GM12878 (cell line): ENCODE measurements at regions not wholly inside any gene's neighbourhood (a gene's known extent, or its start where the extent isn't known, plus 50 kb on each side); places are given as distances from the start of the nearest gene placed in this dataset.

Source experiments
- ATAC-seq: fragments of 200-7000 bp; cut with Tn5 transposase; 3 replicates; pipeline ENCODE4 v1.9.1; 2020; ENCODE audit warnings: mild to moderate bottlenecking, moderate library complexity
- BruUV-seq: library from RNA; stranded (reverse); fragments of 400-500 nt; replicated peaks from 2 replicates; lab custom pipeline; 2021; lab: Mats Ljungman, UMichigan
- CTCF ChIA-PET: fragments of 300-600 bp; sonication (Branson Sonifier 250); formaldehyde crosslinking; extraction: SDS; loops from one replicate; lab custom pipeline; 2021; ENCODE audit warnings: inconsistent platforms; lab: Yijun Ruan, JAX
- POLR2A ChIA-PET: fragments of 350-600 bp; formaldehyde crosslinking; extraction: SDS; loops from one replicate; lab custom pipeline; 2021; ENCODE audit warnings: inconsistent platforms; lab: Charles Lee
- RAD21 ChIA-PET: fragments of 300-600 bp; sonication (Branson Sonifier 250); formaldehyde crosslinking; loops from one replicate; lab custom pipeline; 2023; ENCODE audit warnings: antibody characterized with exemption; ENCODE audit not compliant: unreplicated experiment; lab: Charles Lee
- SMC1A ChIA-PET: fragments of 300-600 bp; sonication (Branson Sonifier 250); formaldehyde crosslinking; loops from one replicate; lab custom pipeline; 2023; ENCODE audit not compliant: unreplicated experiment, uncharacterized antibody; lab: Charles Lee
- DNase-seq: peaks from one replicate; pipeline ENCODE4 v3.0.0-alpha.2; 2011; ENCODE audit warnings: low read depth, low spot score
- FAIRE-seq: peaks from 3 replicates; lab custom pipeline; 2011; peaks lifted over from hg19 to GRCh38; lab: Jason Lieb, UNC
- H2AFZ ChIP-seq: 2 replicates; pipeline ENCODE4 v1.6.0; 2011; ENCODE audit warnings: low read depth, low read length, control low read depth; ENCODE audit not compliant: control insufficient read depth
- H3K27ac ChIP-seq: 2 replicates; pipeline ENCODE4 v1.5.1; 2011; ENCODE audit warnings: control low read depth; ENCODE audit not compliant: control insufficient read depth, insufficient read depth
- H3K27me3 ChIP-seq, 2 experiments: replicated peaks in 1 of 2; 2 replicates each; pipeline versions ENCODE4 v1.6.0 to v1.6.1; 2011; ENCODE audit warnings: low read length in 1 of 2; ENCODE audit not compliant: control insufficient read depth in 2 of 2, insufficient read depth in 2 of 2
- H3K36me3 ChIP-seq, 2 experiments: 2 replicates each; pipeline ENCODE4 v1.5.1; 2011; ENCODE audit warnings: low read length in 1 of 2; ENCODE audit not compliant: control insufficient read depth in 2 of 2, insufficient read depth in 2 of 2
- H3K4me1 ChIP-seq: 2 replicates; pipeline ENCODE4 v1.6.1; 2011; ENCODE audit warnings: mild to moderate bottlenecking, low read length, moderate library complexity, mixed read lengths; ENCODE audit not compliant: control insufficient read depth, insufficient read depth
- H3K4me2 ChIP-seq: 2 replicates; pipeline ENCODE4 v1.6.0; 2011; ENCODE audit warnings: control low read depth; ENCODE audit not compliant: control insufficient read depth, insufficient read depth
- H3K4me3 ChIP-seq: fragments of 200-600 bp; sonication (generic); 2 replicates; pipeline ENCODE4 v1.5.1; 2016
- H3K79me2 ChIP-seq: 2 replicates; pipeline ENCODE4 v1.6.0; 2011; ENCODE audit warnings: low read length; ENCODE audit not compliant: control insufficient read depth, insufficient read depth
- H3K9ac ChIP-seq: 2 replicates; pipeline ENCODE4 v1.8.0; 2011; ENCODE audit warnings: low read length, control low read depth, mixed read lengths; ENCODE audit not compliant: control insufficient read depth, insufficient read depth
- H3K9me3 ChIP-seq: replicated peaks from 3 replicates; pipeline ENCODE4 v1.5.1; 2011; ENCODE audit warnings: mild to moderate bottlenecking, low read length; ENCODE audit not compliant: control insufficient read depth, insufficient read depth
- H4K20me1 ChIP-seq: 2 replicates; pipeline ENCODE4 v1.6.0; 2011; ENCODE audit not compliant: control insufficient read depth, insufficient read depth
- CBX3 ChIP-seq: fragments of 200-600 bp; sonication (generic); IDR thresholded peaks from 2 replicates; pipeline ENCODE4 v1.6.1; 2016; ENCODE audit warnings: low read depth, borderline replicate concordance
- ESRRA ChIP-seq: IDR thresholded peaks from 2 replicates; pipeline ENCODE4 v1.6.1; 2012; ENCODE audit warnings: mild to moderate bottlenecking, low read length, improper control_type of control experiment
- HDAC2 ChIP-seq: fragments of 200-600 bp; sonication (generic); IDR thresholded peaks from 2 replicates; pipeline ENCODE4 v1.6.1; 2017
- IRF4 ChIP-seq: IDR thresholded peaks from 2 replicates; pipeline ENCODE4 v1.6.1; 2011; ENCODE audit warnings: low read depth, low read length
- KDM1A ChIP-seq: fragments of 200-600 bp; sonication (generic); IDR thresholded peaks from 2 replicates; pipeline ENCODE4 v1.6.1; 2016; ENCODE audit warnings: borderline replicate concordance
- MTA3 ChIP-seq: IDR thresholded peaks from 2 replicates; pipeline ENCODE4 v1.6.1; 2012; ENCODE audit warnings: low read length, inconsistent platforms, borderline replicate concordance
- MYB ChIP-seq: fragments of 150-350 bp; IDR thresholded peaks from 2 replicates; pipeline ENCODE4 v1.6.1; 2014; ENCODE audit warnings: mild to moderate bottlenecking, low read depth, low read length, borderline replicate concordance
- NFYA ChIP-seq: IDR thresholded peaks from 2 replicates; pipeline ENCODE4 v1.6.1; 2011; ENCODE audit warnings: low read depth, mild to moderate bottlenecking, low read length, improper control_type of control experiment, borderline replicate concordance
- POLR2AphosphoS5 ChIP-seq: IDR thresholded peaks from 2 replicates; pipeline ENCODE4 v1.6.1; 2011; ENCODE audit warnings: mild to moderate bottlenecking, low read length, inconsistent platforms
- POU2F2 ChIP-seq: IDR thresholded peaks from 3 replicates; pipeline ENCODE4 v1.6.1; 2011; ENCODE audit warnings: low read depth, mild to moderate bottlenecking, low read length, borderline replicate concordance
- RELA ChIP-seq: fragments of 450-650 bp; IDR thresholded peaks from 2 replicates; pipeline ENCODE4 v1.8.0; 2014; ENCODE audit warnings: borderline replicate concordance; ENCODE audit not compliant: partially characterized antibody
- SMAD1 ChIP-seq: fragments of 450-650 bp; IDR thresholded peaks from 2 replicates; pipeline ENCODE4 v1.6.1; 2018; ENCODE audit warnings: mild to moderate bottlenecking, low read depth; ENCODE audit not compliant: partially characterized antibody
- SPI1 ChIP-seq: IDR thresholded peaks from 2 replicates; pipeline ENCODE4 v1.6.1; 2011; ENCODE audit warnings: low read depth, mild to moderate bottlenecking, low read length, moderate library complexity, borderline replicate concordance; ENCODE audit not compliant: insufficient read depth
- TARDBP ChIP-seq: IDR thresholded peaks from 2 replicates; pipeline ENCODE4 v1.6.1; 2016; ENCODE audit warnings: borderline replicate concordance
- USF2 ChIP-seq: IDR thresholded peaks from 2 replicates; pipeline ENCODE4 v1.6.1; 2011; ENCODE audit warnings: low read depth, low read length, improper control_type of control experiment, borderline replicate concordance
- ZBED1 ChIP-seq: IDR thresholded peaks from 2 replicates; pipeline ENCODE4 v1.6.1; 2016; ENCODE audit warnings: borderline replicate concordance
- WGBS: methylation state at CpG from one replicate; pipeline ENCODE4 v1.1.6; 2016; ENCODE audit warnings: low lambda C conversion rate; ENCODE audit not compliant: insufficient replicate concordance, insufficient coverage; ENCODE audit errors: missing lambda C conversion rate; 5-methylcytosine and 5-hydroxymethylcytosine counted together
- in situ Hi-C: fragments of 300-500 bp; cut with MboI; formaldehyde crosslinking; loops from 9 replicates; pipeline ENCODE4 v1.14.3; 2018; ENCODE audit warnings: mixed read lengths
- intact Hi-C: fragments of 100-400 bp; cut with micrococcal nuclease; formaldehyde crosslinking; loops from one replicate; pipeline ENCODE4 v1.14.2; 2022; ENCODE audit not compliant: unreplicated experiment
- TF ChIP-seq, protein P1 (sequence below): fragments of 450-650 bp; IDR thresholded peaks from 2 replicates; pipeline ENCODE4 v1.6.1; 2016; ENCODE audit warnings: mild to moderate bottlenecking
- TF ChIP-seq, protein P2 (sequence below): fragments of 450-650 bp; IDR thresholded peaks from 2 replicates; pipeline ENCODE4 v1.6.1; 2016; ENCODE audit warnings: mild to moderate bottlenecking, moderate library complexity, borderline replicate concordance

DNA sequence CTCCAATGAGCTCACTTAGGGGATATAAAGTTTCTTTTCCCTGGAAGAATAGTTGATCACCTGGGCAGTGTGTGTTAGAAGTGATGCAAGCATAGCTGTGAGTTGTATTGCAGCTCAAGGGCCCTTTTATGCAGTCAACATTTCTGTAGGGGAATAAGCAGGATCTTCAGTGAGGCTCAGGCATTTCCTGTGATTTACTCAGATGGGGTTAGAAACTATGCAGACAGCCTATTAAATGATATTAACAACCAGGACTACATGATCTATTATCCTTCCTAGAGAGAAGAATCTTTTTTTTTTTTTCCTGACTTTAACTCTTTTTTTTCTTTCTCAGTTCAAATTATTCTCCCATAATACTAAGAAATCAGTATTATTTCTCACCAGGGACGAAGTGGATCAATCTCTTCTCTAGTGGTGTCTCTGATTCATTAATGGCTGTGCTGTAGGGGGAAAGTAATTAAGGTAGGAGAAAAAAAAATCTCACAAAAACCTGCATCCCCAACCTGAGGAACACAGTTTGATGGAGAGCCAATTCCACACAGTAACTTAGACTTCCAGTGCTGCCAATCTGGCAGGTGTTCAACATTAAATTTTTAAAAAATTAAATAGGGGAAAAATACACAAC, 126.4 kb upstream of the SLC10A2 start (continued):
- TF ChIP-seq MYB (no peak), ESRRA (no peak), RELA (no peak), IRF4 (no peak), SMAD1 (no peak), ZBED1 (no peak), CBX3 (no peak)

DNA sequence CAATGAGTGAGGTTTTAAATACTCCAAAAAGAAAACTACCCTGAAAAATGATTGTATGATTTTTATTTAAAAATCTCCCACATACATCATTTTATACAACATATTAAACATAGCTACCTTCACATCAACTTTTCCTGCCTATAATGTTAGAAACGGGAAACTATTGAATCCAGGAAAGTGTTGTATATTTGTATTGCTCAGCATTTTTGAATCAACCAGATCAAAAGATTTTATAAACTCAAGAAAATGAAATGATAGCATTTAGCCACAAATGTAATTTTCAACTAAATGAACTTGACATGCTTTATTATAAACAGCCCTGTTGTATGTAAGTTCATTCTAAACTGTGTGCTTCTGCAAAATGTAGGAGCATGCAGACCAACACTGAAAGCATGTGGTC, 124.6 kb upstream of the SLC10A2 start:
- no peak overlapping the region for H3K4me2 ChIP-seq
- no peaks in the 10 kb centered on the region; the same call in 2 of the 3 replicates for H3K9me3 ChIP-seq
- no peak overlapping the region for H3K4me3 ChIP-seq
- ATAC-seq: no peak
- DNase-seq: no peak
- H4K20me1 ChIP-seq: no peaks in the 10 kb centered on the region
- H3K36me3 ChIP-seq: no peaks in the 10 kb centered on the region
- no peak for FAIRE-seq
- in situ Hi-C loops: loop anchor here (25.0 kb wide), 1 partner anchor 1571 kb away; no protein-coding TSS in a partner anchor
- no peak overlapping the region for H3K9ac ChIP-seq
- 4% methylated on average over 1 of the region's 1 CpG for WGBS
- H3K79me2 ChIP-seq: no peaks in the 10 kb centered on the region
- BruUV-seq: no TSS peak
- intact Hi-C loops: loop anchor here (10.0 kb wide), 1 partner anchor 594 kb away; no protein-coding TSS in a partner anchor
- no peaks in the 10 kb centered on the region for H3K4me1 ChIP-seq
- ChIA-PET SMC1A (interaction anchor here (1.0 to 2.6 kb wide), 9 partner anchors 83 to 855 kb away, joined by 3 to 7 read pairs (median 4); no protein-coding TSS in a partner anchor), POLR2A (no interaction called here), RAD21 (interaction anchor here (1.5 kb wide), 1 partner anchor 275 kb away, joined by 7 read pairs; no protein-coding TSS in a partner anchor), CTCF (interaction anchor here (0.8 to 4.9 kb wide), 7 partner anchors 18 to 1583 kb away, joined by 3 to 20 read pairs (median 4); no protein-coding TSS in a partner anchor)
- no peak overlapping the region for H2AFZ ChIP-seq
- no peaks in the 10 kb centered on the region for H3K27me3 ChIP-seq
- no peak overlapping the region for H3K27ac ChIP-seq
- TF ChIP-seq POU2F2 (no peak), KDM1A (no peak), SPI1 (no peak), MTA3 (no peak), TARDBP (no peak), POLR2AphosphoS5 (no peak), USF2 (no peak), HDAC2 (no peak), NFYA (no peak)
- TF ChIP-seq, protein P1, sequence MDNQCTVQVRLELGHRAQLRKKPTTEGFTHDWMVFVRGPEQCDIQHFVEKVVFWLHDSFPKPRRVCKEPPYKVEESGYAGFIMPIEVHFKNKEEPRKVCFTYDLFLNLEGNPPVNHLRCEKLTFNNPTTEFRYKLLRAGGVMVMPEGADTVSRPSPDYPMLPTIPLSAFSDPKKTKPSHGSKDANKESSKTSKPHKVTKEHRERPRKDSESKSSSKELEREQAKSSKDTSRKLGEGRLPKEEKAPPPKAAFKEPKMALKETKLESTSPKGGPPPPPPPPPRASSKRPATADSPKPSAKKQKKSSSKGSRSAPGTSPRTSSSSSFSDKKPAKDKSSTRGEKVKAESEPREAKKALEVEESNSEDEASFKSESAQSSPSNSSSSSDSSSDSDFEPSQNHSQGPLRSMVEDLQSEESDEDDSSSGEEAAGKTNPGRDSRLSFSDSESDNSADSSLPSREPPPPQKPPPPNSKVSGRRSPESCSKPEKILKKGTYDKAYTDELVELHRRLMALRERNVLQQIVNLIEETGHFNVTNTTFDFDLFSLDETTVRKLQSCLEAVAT: no peak
- TF ChIP-seq, protein P2, sequence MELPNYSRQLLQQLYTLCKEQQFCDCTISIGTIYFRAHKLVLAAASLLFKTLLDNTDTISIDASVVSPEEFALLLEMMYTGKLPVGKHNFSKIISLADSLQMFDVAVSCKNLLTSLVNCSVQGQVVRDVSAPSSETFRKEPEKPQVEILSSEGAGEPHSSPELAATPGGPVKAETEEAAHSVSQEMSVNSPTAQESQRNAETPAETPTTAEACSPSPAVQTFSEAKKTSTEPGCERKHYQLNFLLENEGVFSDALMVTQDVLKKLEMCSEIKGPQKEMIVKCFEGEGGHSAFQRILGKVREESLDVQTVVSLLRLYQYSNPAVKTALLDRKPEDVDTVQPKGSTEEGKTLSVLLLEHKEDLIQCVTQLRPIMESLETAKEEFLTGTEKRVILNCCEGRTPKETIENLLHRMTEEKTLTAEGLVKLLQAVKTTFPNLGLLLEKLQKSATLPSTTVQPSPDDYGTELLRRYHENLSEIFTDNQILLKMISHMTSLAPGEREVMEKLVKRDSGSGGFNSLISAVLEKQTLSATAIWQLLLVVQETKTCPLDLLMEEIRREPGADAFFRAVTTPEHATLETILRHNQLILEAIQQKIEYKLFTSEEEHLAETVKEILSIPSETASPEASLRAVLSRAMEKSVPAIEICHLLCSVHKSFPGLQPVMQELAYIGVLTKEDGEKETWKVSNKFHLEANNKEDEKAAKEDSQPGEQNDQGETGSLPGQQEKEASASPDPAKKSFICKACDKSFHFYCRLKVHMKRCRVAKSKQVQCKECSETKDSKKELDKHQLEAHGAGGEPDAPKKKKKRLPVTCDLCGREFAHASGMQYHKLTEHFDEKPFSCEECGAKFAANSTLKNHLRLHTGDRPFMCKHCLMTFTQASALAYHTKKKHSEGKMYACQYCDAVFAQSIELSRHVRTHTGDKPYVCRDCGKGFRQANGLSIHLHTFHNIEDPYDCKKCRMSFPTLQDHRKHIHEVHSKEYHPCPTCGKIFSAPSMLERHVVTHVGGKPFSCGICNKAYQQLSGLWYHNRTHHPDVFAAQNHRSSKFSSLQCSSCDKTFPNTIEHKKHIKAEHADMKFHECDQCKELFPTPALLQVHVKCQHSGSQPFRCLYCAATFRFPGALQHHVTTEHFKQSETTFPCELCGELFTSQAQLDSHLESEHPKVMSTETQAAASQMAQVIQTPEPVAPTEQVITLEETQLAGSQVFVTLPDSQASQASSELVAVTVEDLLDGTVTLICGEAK: no peak
